SK-MEL-5 (cell line): ENCODE measurements at regions not wholly inside any gene's neighbourhood (a gene's known extent, or its start where the extent isn't known, plus 50 kb on each side); places are given as distances from the start of the nearest gene placed in this dataset.

Experiments used
- DNase-seq: peaks from one replicate; pipeline ENCODE4 v3.0.0-alpha.2; 2016; ENCODE audit warnings: low read depth, low spot score
- in situ Hi-C: cut with HindIII; loops from 2 replicates; pipeline ENCODE4 v1.10.0; 2016; ENCODE audit warnings: low sequenced_read_pairs, high pct_unique_total_duplicates, low pct_unique_long_range_greater_than_20kb

DNA sequence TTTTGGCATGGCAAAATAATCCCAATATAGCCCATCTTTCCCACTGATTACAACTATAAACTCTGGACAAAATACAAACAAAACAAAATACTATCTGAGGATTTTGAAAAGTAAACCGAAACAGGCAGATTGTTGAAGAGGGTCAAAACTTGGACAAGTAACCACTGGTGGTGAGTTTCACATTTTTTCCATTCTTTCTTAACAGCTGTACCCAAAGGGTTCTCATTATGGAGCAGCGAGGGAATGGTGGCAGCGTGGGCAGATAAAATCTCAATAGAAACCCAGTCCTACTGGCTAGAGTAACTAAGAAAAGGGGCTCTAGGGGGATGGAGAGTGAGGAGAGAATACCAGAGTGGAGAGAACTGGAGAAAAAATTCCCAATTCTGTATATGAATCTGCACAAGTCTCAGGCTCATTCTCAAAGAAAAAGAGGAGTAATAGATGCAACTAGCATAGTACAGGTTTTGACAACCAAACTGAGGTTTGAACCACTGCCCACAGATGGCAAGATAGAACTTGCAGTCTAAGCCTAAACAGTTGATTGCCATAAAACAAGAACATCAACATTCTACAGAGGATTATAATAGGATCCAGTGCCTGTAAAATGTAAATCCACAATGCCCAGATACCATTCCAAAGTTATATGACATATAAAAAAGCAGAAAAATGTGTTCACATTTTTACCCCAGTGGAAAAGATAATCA lies 284.5 kb downstream of the KCNRG start:
- DNase-seq, result no peak

DNA sequence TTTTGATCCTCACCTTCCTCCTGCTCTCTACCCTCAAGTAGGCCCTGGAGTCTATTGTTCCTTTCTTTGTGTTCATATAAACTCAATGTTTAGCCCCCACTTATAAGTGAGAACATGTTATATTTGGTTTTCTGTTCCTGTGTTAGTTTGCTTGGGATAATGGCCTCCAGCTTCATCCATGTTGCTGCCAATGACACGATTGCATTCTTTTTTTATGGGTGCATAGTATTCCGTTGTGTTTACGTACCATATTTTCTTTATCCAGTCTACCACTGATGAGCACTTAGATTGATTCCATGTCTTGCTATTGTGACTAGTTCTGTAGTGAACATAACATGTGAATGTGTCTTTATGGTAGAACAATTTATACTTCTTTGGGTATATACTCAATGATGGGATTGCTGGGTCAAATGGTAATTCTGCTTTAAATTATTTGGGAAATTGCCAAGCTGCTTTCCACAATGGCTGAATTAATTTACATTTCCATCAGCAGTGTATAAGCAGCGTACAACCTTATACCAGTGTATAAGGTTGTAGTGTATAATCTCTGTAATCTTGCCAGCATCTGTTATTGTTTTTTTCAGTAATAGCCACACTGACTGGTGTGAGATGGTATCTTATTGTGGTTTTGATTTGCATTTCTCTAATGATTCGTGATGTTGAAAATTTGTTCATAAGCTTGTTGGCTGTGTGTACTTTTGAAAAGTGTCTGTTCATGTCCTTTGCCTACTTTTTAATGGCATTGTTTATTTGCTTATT lies 288.9 kb downstream of the KCNRG start:
- in situ Hi-C loops, result no loop called here
- no peak for DNase-seq

More for the DNA sequence above, 284.5 kb downstream of the KCNRG start:
- in situ Hi-C loops, result no loop called here

DNA sequence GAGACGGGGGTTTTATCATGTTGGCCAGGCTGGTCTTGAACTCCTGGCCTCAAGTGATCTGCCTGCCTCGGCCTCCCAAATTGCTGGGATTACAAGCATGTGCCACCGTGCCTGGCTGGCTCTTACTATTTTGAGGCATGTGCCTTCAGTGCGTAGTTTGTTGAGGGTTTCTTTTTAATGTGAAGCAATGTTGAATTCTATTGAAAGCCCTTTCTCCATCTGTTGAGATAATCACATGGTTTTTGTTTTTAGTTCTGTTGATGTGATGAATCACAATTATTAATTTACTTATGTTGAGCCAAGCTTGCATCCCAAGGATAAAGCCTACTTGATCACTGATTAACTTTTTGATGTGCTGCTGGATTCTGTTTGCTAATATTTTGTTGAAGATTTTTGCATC lies 290.9 kb downstream of the KCNRG start:
- DNase-seq, result no peak
- in situ Hi-C loops, result no loop called here

DNA sequence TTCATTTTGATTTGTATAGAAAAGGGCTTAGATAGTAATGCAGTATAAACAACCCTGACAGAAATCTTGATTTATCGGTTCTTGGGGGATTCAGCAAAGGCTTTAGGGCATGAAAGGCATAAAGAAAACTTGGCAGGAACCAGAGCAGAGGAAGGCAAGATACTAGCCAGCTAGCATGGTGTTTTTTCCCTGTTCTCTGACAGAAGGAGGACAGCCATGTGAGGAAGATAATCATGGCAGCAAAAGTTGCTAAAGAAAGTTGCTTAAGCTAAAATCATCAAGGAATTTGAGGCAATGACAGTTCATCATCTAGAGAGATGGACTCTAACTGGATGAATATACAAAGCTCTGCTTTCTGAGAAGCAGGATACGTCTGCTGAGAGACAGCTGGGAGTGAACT lies 294.1 kb downstream of the KCNRG start:
- in situ Hi-C loops, result no loop called here
- no peak for DNase-seq

DNA sequence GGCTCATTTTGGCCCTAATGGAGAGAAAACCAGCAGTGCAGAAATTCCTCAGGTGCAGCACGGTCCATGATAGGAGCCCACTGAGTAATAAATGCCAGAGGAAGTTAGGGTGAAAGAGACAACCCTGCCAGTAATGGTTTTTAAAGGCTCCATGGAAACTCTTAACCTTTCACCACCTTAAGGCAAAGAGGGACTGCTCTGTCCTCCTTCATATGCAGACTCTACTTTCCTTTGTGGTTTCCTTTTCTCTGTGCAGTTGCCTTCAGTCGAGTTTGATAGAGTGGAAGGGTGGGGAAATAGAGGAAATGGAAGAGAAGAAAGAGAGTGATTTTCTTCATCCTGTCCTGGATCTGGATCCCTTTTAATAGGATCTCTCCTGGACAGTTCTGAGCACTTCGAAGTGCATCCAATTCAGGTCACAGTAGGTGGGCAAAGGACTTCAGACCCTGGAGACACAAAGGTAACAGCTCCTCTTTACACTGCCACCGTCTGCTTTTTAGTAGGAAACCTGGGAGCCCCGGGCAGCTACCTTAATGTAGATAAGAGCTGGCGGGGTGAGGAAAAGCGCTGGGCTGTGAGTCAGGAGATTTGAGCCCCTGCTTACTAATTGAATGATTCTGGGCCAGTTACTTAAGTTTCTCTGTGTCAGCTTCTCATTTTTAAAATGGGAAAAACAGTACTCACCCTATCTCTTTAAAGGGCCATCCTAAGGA lies 294.8 kb downstream of the KCNRG start:
- in situ Hi-C loops, result no loop called here
- DNase-seq, result no peak

DNA sequence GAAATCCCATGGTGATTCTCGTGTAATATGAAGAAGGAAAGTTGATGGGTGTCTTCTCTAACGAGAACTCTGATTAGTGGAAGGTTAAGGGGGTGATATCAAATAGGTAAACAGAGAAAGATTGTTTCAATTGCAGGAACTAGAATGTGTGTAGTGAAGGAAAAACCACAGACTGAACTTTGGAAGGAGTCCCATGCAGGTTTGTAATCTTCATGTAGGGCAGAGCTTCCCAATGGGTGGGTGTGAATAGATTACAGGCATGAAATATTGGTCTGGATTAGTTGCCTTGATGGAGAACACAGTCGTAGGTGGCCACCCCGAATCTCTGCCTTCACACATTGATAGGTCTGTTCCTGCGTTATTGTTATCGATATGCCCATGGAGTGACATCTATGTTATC lies 295.5 kb downstream of the KCNRG start:
- no peak for DNase-seq
- in situ Hi-C loops, result no loop called here

DNA sequence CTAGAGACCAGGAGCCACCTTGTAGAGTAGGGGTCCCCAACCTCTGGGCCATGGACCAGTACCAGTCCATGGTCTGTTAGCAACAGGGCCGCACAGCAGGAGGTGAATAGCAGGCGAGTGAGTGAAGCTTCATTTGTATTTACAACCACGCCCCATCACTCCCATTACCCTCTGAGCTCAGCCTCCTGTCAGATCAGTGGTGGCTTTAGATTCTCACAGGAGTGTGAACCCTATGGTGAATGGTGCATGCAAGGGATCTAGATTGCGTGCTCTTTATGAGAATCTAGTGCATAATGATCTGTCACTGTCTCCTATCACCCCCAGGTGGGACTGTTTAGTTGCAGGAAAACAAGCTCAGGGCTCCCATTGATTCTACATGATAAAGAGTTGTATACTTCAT lies 303.6 kb downstream of the KCNRG start:
- DNase-seq, result no peak
- in situ Hi-C loops, result no loop called here

DNA sequence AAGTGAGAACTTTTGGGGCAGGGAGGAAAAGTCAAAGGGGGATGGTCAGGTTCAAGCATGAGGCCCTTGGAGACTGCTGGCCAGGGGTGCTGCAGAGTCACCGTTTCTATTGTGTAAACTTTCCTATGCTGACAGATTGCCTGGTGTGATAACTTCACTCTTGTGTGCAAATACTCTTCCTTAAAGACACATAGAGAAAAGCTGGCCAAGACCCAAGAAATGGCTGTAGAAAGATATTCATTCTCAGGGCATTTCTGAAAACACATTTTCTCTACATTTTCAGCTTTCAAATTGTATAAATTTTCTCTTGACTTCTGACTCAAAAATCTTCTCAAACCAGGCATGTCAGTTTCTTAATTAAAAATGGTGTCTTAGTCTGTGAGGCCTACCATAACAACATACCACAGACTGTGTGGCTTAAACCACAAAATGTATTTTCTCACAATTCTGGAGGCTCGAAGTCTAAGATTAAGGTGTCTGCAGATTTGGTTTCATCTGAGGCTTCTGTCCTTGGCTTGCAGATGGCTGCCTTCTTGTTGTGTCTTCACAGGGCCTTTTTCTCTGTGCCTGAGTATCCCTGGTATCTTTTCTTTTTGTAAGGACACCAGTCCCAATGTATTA lies 304.5 kb downstream of the KCNRG start:
- no peak for DNase-seq
- in situ Hi-C loops, result no loop called here

DNA sequence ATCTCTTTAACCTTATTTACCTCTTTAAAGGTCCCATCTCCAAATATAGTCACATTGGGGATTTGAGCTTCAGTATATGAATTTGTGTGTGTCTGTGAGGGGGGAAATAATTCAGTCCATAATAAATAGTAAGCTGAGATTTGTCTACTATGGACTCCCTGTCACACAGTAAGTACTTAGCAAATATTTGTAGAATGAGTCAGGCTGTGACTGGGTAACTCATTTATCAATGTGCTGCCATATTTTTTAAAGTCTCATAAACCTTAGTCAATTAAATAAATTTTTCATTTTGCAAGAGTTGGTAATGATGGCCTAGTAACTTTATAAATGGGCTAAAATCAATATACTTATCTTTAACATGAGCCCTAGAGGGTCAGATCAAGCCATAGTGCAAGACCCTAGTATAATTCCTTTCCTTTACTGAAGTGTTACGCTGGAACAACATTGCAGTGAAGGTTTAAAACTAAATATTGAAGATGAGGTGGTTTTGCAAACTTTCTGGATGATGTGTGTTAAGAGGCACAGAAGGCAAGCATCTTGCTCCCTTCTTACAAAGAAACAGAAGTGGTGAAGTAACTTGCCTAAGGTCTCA lies 305.1 kb downstream of the KCNRG start:
- in situ Hi-C loops, result no loop called here

DNA sequence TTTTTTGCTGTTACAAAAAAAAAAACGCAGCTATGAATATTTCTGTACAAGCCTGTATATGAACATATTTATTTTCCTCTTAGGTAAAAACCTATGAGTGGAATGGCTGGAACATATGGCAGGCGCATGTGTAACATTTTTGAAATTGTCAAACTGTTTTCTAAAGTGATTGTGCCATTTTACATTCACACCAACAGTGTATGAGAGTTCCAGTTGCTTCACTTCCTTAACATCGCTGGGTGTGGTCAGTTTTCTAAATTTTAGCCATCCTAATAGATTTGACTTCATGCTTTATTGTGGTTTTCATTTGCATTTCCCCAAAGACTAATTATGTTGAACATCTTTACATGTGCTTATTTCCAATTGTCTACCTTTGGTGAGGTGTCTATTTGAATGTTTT lies 306.8 kb downstream of the KCNRG start:
- in situ Hi-C loops, result no loop called here
- DNase-seq, result no peak

More for the DNA sequence above, 305.1 kb downstream of the KCNRG start:
- DNase-seq, result no peak

DNA sequence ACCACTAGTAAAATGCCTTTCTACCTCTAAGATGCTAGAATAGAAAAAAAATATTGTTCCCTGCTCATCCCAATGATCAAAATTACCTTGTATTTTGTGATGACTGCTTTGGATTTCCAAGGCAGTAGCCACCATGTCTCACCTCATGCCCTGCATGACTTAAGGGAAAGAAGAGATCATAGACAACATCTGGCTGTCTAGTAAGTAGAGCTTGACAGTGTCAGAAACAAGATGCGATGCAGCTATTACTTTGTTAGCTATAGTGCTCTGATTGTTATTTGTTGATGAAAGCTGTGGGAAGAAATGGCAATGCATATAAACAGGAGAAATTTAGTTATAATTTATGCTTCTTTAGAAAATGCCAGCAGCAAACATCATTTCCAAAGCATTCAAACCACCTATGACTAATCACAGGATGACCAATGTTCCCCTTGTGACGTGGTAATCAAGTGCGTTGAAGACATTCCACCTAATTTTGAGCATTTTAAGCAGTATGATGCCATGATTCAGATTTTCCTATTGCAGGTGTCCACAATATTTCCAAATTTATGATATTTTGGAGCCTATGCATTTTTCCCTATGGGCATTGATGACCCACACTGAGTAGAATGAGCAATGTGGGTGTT lies 308.3 kb downstream of the KCNRG start:
- no peak for DNase-seq
- in situ Hi-C loops, result no loop called here

DNA sequence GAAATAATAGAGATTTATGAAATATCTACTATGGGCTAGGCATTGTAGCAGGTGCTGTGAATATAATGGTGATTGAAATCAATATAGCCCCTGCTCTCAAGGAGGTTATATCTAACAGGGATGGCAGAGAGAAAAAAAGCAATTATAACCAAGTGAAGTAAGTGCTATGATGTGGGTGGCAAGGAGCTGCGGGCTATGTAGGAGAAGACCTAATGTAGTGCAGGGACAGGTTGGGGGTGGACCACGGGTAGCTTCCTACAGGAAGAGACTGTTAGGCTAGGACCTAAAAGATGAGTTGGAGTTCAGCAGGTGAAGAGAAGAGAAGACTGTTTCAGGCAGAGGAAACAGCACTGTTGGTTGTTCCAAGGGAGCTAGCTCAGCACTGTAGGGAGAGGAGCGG lies 311.0 kb downstream of the KCNRG start:
- in situ Hi-C loops, result no loop called here
- DNase-seq, result no peak

DNA sequence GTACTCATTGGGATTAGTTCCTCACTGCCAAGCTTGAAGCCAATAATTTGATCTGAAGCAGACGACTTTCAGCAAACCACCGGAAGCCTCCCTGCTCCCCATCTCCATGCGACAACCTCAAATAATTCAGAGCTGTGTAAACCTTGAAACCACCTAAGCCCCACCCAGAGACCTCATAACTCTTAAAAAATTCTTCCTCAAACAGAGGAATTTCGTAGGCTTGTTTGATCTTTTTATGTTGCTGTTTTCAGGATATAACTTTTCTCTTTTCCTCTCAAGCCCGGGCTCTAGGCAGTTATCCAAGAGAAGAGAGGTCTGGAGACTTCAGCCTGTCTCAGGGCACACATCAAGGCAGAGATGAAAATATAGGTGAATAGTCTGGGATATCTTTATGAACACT lies 311.6 kb downstream of the KCNRG start:
- in situ Hi-C loops, result no loop called here
- DNase-seq, result no peak

DNA sequence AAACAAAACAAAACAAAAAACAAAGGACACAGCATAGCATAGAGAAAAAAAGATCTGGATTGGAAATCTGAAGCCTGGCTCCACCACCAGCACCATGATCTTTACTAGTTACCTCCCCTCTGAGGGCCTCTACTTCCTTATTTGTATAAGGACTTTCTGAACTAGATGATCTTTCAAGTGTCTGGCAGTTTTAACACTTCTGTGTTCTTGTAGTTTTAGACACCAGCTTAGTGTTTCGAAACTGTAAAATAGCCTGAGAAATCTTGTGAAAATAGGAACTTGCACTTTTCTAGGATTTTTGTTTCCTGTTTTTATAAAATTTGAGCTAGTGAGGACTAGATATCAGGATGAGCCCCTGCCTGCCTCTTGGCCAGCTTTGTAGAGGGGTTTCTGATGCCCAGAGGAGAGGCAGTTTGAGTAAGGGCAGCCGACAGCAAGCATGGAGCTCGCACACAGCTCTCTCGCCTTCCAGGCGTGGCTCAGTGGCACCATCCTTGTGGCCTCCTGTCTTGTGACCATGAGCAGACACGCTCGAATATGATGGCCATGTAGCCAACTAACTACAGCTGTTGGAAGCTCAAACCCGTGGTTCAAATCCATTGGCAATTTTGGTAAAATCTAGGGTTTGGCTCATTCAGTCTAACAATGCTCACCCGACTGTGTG lies 319.0 kb downstream of the KCNRG start:
- DNase-seq, result no peak
- in situ Hi-C loops, result no loop called here

DNA sequence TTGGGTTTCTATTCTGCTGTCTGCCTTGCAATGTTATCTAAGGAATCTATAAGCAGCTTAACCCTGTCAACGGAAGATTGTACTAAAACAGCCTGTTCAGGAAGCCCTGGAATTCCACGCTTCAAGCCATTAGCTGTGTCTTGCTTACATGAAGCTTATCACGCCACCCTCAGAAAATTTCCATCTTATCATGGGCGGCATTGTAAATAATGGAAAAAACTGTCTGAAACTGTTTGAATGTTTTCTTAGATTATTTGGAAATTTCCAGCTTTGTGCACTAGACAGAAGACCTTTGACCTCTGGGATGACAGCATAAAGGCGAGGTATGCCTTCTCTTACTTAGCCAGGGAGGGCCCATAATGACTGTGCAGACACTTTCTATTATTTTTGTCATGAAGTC lies 319.7 kb downstream of the KCNRG start:
- in situ Hi-C loops, result no loop called here

DNA sequence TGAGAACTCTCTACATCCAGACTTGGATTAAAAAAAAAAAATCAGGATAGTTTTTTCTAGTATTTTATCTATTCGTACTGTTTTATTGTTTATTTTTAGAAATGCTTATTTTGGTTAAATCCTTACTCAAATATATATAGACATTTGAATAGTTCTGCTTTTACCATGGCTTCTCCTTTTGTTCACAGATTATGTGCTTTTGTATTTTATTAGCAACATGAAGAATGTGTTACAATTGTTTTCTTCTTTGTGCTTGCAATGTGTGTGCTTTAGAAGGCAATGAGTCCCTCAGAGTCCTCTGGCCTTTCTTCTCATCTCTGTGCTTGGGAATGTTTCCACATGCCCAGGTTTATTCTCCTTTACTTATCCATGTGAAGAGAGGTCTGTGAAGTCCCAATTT lies 324.0 kb downstream of the KCNRG start:
- no peak for DNase-seq
- in situ Hi-C loops, result no loop called here

More for the DNA sequence above, 319.7 kb downstream of the KCNRG start:
- no peak for DNase-seq

DNA sequence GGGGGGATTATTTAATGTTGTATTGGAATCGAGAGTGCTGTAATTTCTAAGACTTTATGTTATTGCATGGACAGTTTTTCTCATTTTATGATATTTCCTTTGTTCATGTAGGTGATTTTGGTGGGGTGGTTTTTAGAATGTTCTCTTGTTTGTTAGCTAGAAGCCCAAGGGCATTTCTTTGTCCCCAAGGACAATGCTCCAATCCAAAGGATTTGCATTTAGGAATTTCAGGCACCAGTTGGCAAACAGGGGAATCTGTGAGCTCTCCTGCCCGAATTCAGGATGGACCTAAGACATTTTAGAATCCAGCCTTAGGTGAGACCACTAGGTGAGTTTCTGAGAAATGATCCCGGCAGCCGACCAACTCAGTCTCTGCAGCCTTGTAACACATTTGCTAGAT lies 324.9 kb downstream of the KCNRG start:
- DNase-seq, result no peak
- in situ Hi-C loops, result no loop called here
